ENCODE measurements at regions not wholly inside any gene's neighbourhood (a gene's known extent, or its start where the extent isn't known, plus 50 kb on each side); places are given as distances from the start of the nearest gene placed in this dataset.

DNA sequence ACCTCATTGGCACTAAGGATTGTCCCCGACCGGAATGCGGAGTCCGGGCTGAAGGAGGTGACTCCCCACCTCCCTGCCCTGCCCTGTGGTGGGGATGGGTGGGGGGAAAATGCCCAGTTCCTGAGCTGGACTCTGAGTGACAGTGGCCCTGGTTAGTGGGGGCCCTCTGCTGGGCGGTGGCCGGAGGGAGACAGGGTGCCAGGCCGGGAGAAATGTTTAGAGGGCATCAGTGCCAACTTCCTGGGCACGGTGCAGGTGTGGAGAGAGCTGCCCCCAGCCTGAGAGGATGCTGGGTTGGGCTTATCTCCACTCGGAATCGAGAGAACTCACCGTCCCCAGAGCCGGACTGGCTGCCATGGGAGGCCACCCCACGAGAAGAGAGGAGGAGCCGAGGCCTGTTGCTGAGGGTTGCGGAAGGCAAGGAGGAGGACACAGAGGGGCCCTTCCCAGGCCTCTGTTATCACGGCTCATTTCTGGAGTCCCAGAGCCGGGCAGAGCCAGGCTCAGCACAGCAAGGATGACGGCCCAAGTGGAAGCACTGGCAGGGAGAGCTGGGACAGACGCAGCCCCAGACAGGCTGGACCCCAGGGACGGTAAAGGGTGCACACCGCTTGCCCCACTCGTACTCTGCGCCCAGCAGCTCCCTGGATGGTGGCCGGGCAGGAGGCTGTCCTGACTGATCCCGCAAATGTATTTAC, 156.7 kb downstream of the KIF26A start:
- Histone ChIP-seq H3K36me3 (replicated peaks; ENCODE audit: insufficient read depth, low read depth) (no peaks in the 10 kb centered on the region), H3K27ac (no peak overlapping the region), H3K4me1 (ENCODE audit: insufficient read depth) (peaks cover 8% of the 10 kb centered on the region), H3K27me3 (no peaks in the 10 kb centered on the region), H4K20me1 (ENCODE audit: insufficient read depth, poor library complexity, severe bottlenecking) (no peaks in the 10 kb centered on the region), H3K9me3 (ENCODE audit: low read depth) (no peaks in the 10 kb centered on the region), H3K4me2 (no peak overlapping the region), H3K79me2 (no peaks in the 10 kb centered on the region), H2AFZ (no peak overlapping the region), H3K9me2 (replicated peaks; ENCODE audit: insufficient read depth) (no peaks in the 10 kb centered on the region), H3K4me3 (no peak overlapping the region)
- DNase-seq (ENCODE audit: low spot score) = no peak
- TF ChIP-seq, protein P1, sequence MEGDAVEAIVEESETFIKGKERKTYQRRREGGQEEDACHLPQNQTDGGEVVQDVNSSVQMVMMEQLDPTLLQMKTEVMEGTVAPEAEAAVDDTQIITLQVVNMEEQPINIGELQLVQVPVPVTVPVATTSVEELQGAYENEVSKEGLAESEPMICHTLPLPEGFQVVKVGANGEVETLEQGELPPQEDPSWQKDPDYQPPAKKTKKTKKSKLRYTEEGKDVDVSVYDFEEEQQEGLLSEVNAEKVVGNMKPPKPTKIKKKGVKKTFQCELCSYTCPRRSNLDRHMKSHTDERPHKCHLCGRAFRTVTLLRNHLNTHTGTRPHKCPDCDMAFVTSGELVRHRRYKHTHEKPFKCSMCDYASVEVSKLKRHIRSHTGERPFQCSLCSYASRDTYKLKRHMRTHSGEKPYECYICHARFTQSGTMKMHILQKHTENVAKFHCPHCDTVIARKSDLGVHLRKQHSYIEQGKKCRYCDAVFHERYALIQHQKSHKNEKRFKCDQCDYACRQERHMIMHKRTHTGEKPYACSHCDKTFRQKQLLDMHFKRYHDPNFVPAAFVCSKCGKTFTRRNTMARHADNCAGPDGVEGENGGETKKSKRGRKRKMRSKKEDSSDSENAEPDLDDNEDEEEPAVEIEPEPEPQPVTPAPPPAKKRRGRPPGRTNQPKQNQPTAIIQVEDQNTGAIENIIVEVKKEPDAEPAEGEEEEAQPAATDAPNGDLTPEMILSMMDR (IDR thresholded peaks at IDR 0.05; ENCODE audit: poor library complexity) = no peak
- TF ChIP-seq EZH2phosphoT487 (IDR thresholded peaks at IDR 0.05; ENCODE audit: low read depth, severe bottlenecking, unreplicated experiment) (no peak), EZH2 (IDR thresholded peaks at IDR 0.05; ENCODE audit: borderline replicate concordance) (no peak)
- WGBS (ENCODE audit: low lambda C conversion rate, missing lambda C conversion rate) = 74% methylated on average over 24 of the region's 25 CpGs

DNA sequence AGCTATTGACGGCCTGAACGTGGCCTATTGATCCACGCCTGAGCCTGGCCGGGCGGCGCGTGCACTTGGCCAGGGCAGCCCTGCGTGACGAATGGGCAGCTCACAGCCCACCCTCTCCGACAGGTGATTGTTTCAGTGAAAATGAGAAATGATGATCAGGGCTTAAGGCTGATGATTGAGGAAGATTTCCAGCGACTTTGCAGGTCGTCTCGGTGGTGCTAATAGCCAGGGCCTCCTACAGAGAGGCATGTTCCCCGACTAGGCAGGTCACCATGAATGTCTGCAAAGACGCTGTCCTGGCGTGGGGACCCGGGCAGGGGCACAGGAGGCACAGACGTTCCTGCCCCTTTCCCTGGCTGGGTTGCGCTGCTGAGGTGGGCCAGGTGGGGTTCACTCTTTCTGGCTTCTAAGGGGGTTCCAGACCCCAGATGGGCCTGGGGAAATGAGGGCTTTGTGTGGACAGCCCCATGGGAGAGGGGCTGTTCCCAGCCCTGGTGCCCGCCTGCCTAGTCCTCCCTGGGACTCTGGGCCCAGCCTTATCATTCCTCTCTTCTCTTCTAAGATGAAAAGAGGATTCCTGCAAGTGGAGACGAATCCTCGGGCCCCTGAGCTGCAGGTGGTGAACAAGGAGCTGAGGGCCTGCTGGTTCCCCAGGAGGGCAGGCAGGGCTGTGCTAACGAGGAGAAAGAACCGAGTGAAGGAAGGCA, 157.4 kb downstream of the KIF26A start:
- no peaks in the 10 kb centered on the region for H4K20me1 ChIP-seq (ENCODE audit: insufficient read depth, poor library complexity, severe bottlenecking)
- no peak overlapping the region for H3K27ac ChIP-seq
- no peaks in the 10 kb centered on the region for H3K27me3 ChIP-seq
- H3K9me3 ChIP-seq (ENCODE audit: low read depth) = no peaks in the 10 kb centered on the region
- peaks cover 8% of the 10 kb centered on the region for H3K4me1 ChIP-seq (ENCODE audit: insufficient read depth)
- H3K79me2 ChIP-seq = no peaks in the 10 kb centered on the region
- H3K4me2 ChIP-seq = no peak overlapping the region
- no peak for DNase-seq (ENCODE audit: low spot score)
- H2AFZ ChIP-seq = no peak overlapping the region
- no peak overlapping the region for H3K4me3 ChIP-seq
- no peaks in the 10 kb centered on the region for H3K36me3 ChIP-seq (replicated peaks; ENCODE audit: insufficient read depth, low read depth)
- 81% methylated on average over 24 of the region's 24 CpGs for WGBS (ENCODE audit: low lambda C conversion rate, missing lambda C conversion rate)
- TF ChIP-seq EZH2 (IDR thresholded peaks at IDR 0.05; ENCODE audit: borderline replicate concordance) = no peak
- TF ChIP-seq EZH2phosphoT487 (IDR thresholded peaks at IDR 0.05; ENCODE audit: low read depth, severe bottlenecking, unreplicated experiment) = no peak
- TF ChIP-seq, protein P1 (IDR thresholded peaks at IDR 0.05; ENCODE audit: poor library complexity) = no peak
- H3K9me2 ChIP-seq (replicated peaks; ENCODE audit: insufficient read depth) = no peaks in the 10 kb centered on the region

DNA sequence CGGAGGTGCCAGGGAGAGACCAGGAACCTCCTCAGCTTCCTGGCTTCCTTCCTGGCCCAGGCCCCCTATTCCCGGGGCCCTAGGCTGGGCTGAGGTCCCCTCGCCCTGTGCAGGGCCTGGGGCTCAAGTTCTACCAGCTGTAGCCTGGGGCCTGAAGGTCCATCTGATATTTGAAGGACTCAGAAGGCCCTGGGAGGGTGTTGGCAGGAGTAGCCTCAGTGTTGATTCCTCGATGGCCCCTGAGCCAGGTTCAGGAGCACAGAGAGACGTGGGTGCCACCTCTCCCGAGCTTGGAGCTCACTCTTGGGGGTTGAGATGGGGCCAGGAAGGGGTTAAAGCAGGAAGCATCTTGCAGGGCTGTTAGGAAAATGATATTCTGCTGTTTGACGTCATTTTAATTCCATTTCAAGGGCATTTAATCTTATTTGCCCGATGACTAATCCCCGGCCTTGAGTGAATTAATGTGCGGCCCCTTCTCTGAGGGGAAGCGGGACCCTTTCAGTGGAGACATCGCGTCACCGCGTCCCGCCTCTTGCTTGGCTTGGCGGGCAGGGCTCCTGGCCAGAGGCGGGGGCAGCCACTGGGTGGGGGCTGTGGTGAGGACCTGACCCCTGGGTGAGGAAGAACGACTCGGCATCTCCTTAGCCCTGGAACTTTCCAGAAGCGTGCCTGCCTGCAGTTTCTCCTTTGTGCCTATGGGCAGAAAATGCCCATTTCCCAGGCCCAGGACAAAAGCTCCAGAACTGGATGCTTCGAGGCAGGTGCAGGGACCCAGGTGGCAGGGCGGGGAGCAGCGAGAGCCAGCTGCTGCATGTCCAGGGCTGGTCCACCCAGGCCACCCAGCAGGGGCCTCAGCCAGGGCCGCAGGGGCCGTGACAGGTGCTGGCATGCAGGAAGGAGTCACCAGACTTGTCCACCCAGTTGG, 158.3 kb downstream of the KIF26A start:
- H3K4me3 ChIP-seq = no peak overlapping the region
- H3K4me2 ChIP-seq = no peak overlapping the region
- no peaks in the 10 kb centered on the region for H3K9me2 ChIP-seq (replicated peaks; ENCODE audit: insufficient read depth)
- 70% methylated on average over 26 of the region's 26 CpGs for WGBS (ENCODE audit: low lambda C conversion rate, missing lambda C conversion rate)
- H3K9me3 ChIP-seq (ENCODE audit: low read depth) = no peaks in the 10 kb centered on the region
- TF ChIP-seq, protein P1 (IDR thresholded peaks at IDR 0.05; ENCODE audit: poor library complexity) = no peak
- no peak for TF ChIP-seq EZH2phosphoT487 (IDR thresholded peaks at IDR 0.05; ENCODE audit: low read depth, severe bottlenecking, unreplicated experiment)
- no peak for TF ChIP-seq EZH2 (IDR thresholded peaks at IDR 0.05; ENCODE audit: borderline replicate concordance)
- DNase-seq (ENCODE audit: low spot score) = no peak
- peaks cover 4% of the 10 kb centered on the region for H3K4me1 ChIP-seq (ENCODE audit: insufficient read depth)
- H2AFZ ChIP-seq = no peak overlapping the region
- H4K20me1 ChIP-seq (ENCODE audit: insufficient read depth, poor library complexity, severe bottlenecking) = no peaks in the 10 kb centered on the region
- no peak overlapping the region for H3K27ac ChIP-seq
- H3K27me3 ChIP-seq = no peaks in the 10 kb centered on the region
- no peaks in the 10 kb centered on the region for H3K79me2 ChIP-seq
- H3K36me3 ChIP-seq (replicated peaks; ENCODE audit: insufficient read depth, low read depth) = no peaks in the 10 kb centered on the region
